ENCODE measurements at regions not wholly inside any gene's neighbourhood (a gene's known extent, or its start where the extent isn't known, plus 50 kb on each side); places are given as distances from the start of the nearest gene placed in this dataset.

- no peak for TF ChIP-seq CTCF (conservative IDR thresholded peaks at IDR 0.05 in 1 of 2, IDR thresholded peaks at IDR 0.05 in 1 of 2; ENCODE audit: extremely low read depth in 1 of 2, insufficient read depth in 1 of 2, low read depth in 1 of 2, low read length in 2 of 2)
- no peak for TF ChIP-seq EZH2 (IDR thresholded peaks at IDR 0.05; ENCODE audit: borderline replicate concordance, low read length)
Measured at GRCh38 chr1:230589951-230590350, 52.3 kb upstream of the COG2 start.
